GM18517 (cell line): ENCODE measurements at regions not wholly inside any gene's neighbourhood (a gene's known extent, or its start where the extent isn't known, plus 50 kb on each side); places are given as distances from the start of the nearest gene placed in this dataset.

ENCODE experiments used
- ATAC-seq: cut with Tn5 transposase; IDR thresholded peaks from one replicate; pipeline ENCODE4 v1.9.1; 2021; ENCODE audit warnings: mild to moderate bottlenecking, moderate library complexity; ENCODE audit not compliant: unreplicated experiment

DNA sequence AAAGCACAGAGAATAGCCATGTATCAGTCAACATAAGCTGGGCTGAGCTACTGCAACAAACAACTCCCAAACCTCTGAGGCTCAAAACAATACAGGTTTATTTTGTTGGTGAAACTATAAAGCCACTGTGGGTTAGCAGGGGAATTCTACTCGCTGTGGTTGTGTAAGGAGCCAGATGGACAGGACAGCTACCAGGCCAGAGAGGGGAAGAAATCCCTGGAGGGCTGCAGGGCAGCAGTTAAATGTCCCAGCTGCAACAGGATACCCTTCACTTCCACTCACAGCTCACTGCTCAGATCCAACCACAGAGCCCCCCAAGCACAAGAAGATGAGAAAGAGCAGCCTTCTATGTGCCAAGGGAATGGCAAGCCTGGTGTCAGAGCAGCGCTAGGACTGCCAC, 245.9 kb upstream of the RAB6C start:
- no peak for ATAC-seq

DNA sequence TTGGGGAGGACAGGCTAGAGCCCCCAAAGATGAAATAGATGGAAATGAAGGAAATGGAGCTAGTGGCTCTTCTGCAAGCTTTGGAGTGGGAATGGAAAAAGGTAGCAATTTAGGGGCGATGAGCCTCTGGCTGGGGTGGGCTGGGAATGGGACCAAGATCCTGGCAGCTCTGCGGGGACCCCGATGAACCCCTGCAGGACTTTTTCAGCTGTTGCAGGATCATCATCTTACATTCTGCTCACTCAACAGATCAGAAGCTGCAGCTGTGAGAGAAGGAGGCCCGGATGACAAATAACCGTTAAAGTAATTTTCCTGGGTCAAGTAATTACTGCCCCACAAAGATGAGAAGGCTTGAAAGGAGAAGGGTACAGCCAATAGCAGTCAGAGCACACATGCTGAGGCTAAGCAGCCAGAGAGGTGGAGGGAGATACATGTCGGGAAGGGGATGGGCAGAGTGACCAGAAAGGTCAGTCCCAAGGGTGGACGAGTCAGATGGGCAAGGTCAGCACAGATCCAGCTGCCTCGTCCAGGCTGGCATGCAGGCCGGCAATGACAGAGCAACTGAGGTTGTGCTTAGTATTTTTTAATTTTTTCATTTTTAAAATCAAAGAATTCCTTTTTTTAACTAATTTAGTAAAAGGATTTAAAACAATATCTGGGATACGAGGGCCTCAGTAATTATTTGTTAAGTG, 245.0 kb upstream of the RAB6C start:
- no peak for ATAC-seq

- ATAC-seq: no peak
These were observed 243.9 kb upstream of the RAB6C start for GRCh38 chr2:129735576-129735975.

DNA sequence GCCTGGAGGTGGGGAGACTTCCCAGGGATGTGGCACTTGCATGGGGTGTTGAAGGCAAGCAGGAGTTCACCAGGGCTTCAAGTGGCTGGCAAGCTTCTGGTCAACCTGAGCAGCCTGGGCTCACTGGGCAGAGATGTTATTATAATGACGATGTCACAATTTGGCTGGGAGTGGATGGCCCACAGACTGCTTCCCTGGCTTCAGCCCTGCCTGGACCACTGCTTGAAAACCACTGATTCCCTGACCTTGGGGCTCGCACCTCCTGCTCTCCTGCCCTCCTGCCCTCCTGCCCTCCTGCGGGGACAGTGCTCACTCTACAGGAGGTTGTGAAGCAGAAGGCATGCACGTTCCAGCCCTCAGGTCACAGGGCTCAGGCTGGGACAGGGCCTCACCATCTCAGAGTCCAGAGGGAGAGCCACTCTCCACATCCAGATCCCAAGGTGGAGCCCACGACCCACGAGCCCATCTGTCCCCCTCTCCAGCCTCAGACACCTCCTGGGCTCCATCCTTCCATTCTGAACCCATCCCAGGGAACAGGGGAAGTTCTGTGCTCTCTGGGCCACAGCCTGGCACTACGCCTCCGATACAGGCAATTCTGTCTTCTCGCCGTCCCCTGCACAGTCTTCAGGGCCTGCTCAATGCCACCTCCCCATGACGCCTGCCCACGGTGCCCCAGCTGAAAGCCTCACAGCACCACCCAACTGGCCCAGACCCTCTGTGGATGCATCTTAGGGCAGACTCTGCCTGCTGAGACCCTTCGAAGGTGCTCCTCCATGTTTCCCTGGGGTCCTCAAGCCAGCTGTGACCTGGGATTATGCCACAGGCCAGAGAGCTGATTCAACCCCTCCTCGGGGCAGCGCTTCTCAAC, 241.6 kb upstream of the RAB6C start:
- ATAC-seq: no peak

DNA sequence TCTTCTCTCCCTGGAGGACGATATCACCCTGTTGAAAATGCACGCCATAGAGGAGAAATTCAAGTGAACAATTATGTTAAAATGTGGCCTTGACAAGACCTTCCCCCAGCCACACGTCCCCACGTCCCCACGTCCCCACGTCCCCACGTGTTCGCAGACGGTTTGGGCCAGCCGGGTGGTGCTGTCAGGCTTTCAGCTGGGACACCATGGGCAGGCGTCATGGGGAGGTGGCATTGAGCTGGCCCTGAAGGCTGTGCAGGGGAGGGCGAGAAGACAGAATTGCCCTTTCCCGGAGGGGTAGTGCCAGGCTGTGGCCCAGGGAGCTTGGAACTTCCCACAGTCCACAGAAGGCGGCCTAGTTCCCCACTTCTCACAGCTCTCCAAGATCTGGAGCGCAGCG, 240.7 kb upstream of the RAB6C start:
- no peak for ATAC-seq

DNA sequence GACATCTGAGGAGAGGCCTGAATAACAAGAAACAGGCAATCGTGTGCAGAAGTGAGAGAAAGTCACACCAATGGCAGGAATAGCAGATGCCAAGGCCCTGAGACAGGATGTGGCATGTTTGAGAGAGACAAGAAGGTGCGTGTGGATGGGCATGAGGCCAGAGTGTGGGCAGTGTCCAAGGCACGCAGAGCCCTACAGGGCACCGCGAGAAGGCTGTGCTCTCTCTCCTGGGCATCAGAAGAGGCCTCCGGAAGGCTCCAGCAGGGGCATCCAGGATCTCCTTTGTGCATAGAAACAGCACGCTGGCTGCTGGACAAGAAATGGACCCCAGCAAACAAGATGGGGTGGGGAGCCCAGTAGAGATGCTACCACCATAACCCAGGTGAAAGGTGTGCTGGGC, 239.0 kb upstream of the RAB6C start:
- no peak for ATAC-seq

GRCh38 chr2:129741165-129741564, 238.3 kb upstream of the RAB6C start:
- ATAC-seq: no peak

DNA sequence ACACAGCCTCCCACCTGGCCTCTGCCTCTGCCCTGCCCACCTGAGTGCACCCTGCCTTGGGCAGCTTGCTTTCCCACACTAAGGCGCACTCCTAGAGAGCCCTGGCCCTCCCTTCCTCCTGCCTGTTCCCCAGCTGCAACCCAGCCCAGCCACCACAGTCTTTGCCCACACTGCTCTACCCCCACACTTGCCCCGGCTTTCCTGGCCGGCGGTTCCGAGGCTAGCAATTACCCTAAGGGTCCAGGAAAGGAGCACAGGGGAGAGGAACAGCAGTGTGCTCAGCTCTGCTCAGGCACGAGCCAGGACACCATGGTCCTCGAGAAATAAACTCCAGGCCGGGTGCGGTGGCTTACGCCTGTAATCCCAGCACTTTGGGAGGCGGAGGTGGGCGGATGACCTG, 237.8 kb upstream of the RAB6C start:
- ATAC-seq: no peak

GRCh38 chr2:129742415-129743180, 236.9 kb upstream of the RAB6C start:
- ATAC-seq: no peak

GRCh38 chr2:129744141-129744540, 235.3 kb upstream of the RAB6C start:
- ATAC-seq: no peak

DNA sequence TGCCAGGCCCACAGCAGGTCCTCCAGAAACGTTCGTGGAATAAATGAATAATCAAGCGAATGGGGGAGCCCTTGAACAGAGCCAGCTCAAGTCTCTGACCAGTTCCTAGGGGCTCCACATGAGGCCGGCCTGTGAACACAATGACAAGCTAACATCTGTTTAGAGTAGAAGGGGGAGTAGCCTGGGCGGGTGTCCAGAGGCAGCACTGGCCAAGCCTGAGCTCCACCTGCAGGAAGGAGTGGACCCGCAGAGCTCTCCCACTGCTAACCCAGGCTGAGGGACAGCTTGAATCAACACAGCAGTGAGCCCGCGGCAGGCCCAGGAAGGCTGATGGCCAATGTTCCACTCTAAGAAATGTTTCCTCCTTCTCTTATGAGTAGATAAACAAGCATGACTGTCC, 234.8 kb upstream of the RAB6C start:
- no peak for ATAC-seq

DNA sequence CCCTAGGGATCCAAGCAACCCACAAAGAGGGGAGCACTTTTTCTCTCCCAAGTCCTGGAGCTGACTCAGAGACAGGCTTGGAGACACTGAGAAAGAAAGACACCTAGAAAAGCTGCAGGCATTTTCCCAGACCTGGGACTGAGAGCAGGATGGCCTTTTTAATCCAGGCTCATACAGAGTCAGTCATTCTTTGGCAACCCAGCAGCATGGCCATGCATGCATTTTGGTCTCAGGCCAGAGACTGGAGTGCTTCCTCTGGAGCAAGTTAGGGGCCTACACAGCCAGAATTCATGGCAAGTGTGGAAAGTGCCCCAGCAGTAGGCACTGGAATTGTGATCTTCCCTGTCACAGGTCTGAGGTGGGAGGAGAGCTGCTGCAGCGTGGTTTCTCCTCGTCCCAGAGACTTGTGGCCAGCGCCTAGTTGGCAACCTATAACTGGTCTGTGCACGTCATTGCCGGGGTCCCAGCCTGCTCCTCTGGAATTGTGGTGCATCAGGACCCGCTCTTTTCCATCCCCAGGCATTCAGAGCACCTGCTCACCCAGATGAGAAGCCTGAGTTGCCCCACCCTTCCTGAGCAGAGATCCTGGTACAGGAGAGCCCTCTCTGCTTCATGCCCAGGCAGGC, 231.9 kb upstream of the RAB6C start:
- ATAC-seq: no peak

- no peak for ATAC-seq
These were observed 231.2 kb upstream of the RAB6C start for GRCh38 chr2:129748250-129748649.

DNA sequence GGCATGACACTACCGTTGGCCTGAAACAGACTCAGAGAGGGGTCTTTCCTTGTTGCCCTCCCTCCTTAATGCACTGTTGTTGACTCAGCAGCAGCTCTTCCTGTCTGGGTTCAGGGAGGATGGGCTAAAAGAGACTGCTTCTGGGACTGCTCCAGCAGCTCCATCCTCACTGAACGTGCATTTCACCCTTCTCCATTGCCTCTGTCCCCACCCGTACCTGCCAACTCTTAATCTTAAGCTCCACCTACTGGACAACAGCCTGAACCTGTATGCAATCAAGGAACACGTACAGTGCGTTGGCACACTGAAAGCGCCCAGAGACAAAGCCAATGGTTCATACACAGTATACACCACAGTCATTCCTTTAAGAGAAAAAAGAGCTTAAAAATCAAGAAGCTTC, 230.8 kb upstream of the RAB6C start:
- ATAC-seq: no peak

- no peak for ATAC-seq
These were observed 228.1 kb upstream of the RAB6C start for GRCh38 chr2:129751409-129751808.

- no peak for ATAC-seq
These were observed 227.3 kb upstream of the RAB6C start for GRCh38 chr2:129752176-129752575.

GRCh38 chr2:129752686-129753085, 226.8 kb upstream of the RAB6C start:
- no peak for ATAC-seq

DNA sequence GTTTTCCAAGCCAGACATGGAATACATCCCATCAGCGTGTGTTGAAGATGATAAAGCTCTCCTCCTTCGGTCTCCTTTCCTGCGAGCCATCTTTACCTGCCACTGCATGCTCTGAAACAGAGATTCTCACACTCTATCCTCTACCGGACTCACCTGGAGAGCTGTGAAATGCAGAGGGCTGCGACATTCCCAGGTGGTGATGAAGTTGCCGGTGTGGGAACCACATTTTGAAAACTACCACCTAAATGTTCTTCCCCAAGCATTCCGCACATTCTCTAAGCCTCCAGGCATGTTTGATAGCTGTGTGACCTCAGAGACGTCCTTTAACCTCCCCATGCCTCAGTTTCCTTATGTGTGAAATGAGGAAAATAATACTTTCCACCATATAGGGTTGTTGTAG, 226.2 kb upstream of the RAB6C start:
- ATAC-seq: no peak

GRCh38 chr2:129754421-129754820, 225.0 kb upstream of the RAB6C start:
- ATAC-seq: no peak

DNA sequence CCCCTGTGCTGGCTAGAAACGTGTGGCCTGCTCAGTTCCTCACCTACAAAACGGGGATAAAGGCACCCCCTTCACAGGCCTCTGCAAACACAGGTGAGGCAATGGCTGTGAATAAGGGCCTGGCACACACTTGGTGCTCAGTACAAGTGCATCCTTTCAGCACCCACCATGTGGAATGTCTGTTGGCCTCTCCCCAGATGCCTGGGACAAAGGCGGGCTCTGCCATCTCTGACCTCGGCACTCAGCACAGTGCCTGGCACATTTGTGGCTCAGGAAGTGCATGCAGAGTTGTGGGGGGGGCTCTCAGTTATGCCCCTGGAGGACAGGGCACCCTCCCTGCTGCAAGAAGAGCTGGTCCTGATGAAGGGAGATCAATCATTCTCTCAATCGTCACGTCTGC, 224.6 kb upstream of the RAB6C start:
- ATAC-seq: no peak

DNA sequence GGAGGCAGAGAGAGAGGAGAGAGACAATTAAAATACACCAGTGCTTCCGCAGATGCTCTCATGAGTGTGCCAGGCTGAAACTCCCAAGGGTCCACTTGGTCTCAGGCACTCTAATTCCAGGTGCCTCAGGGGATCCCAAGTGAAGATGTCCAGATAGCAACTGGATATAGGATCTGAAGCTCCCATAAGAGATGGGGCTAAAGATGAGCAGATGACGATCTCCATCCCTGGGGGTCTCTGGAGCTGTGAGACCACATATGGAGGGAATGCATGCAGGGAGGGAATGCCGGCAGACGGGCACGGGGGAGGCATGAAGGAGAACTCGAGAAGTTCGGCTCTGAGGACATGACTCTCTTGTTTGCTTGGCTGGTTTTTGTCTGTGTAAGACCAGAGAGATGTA, 223.7 kb upstream of the RAB6C start:
- ATAC-seq: no peak
